Astrocyte (in vitro differentiated cells and primary cell): ENCODE measurements at regions not wholly inside any gene's neighbourhood (a gene's known extent, or its start where the extent isn't known, plus 50 kb on each side); places are given as distances from the start of the nearest gene placed in this dataset.

Experiments used
- DNase-seq: peaks from one replicate; pipeline ENCODE4 v3.0.0-alpha.2; 2010; ENCODE audit warnings: low read depth
- FAIRE-seq: peaks from 2 replicates; lab custom pipeline; 2011; peaks lifted over from hg19 to GRCh38; lab: Jason Lieb, UNC
- H2AFZ ChIP-seq: 2 replicates; pipeline ENCODE4 v1.6.0; 2012; ENCODE audit warnings: low read depth, low read length, inconsistent platforms
- H3K27ac ChIP-seq: 2 replicates; pipeline ENCODE4 v1.5.1; 2011; ENCODE audit warnings: low read depth, low read length, inconsistent platforms
- H3K27me3 ChIP-seq: 2 replicates; pipeline ENCODE4 v1.6.0; 2011; ENCODE audit warnings: low read length, inconsistent platforms; ENCODE audit not compliant: insufficient read depth
- H3K36me3 ChIP-seq: 2 replicates; pipeline ENCODE4 v1.5.1; 2011; ENCODE audit warnings: low read length, inconsistent platforms; ENCODE audit not compliant: insufficient read depth
- H3K4me1 ChIP-seq: 2 replicates; pipeline ENCODE4 v1.5.1; 2011; ENCODE audit warnings: low read length, inconsistent platforms; ENCODE audit not compliant: insufficient read depth
- H3K4me2 ChIP-seq: 2 replicates; pipeline ENCODE4 v1.6.0; 2012; ENCODE audit warnings: low read length, inconsistent platforms
- H3K4me3 ChIP-seq: 2 replicates; pipeline ENCODE4 v1.5.1; 2011; ENCODE audit warnings: low read depth, mild to moderate bottlenecking, low read length, inconsistent platforms; ENCODE audit not compliant: insufficient read depth
- H3K79me2 ChIP-seq: 2 replicates; pipeline ENCODE4 v1.6.0; 2012; ENCODE audit warnings: mild to moderate bottlenecking, low read length, inconsistent platforms; ENCODE audit not compliant: insufficient read depth
- H3K9ac ChIP-seq: 2 replicates; pipeline ENCODE4 v1.6.0; 2012; ENCODE audit warnings: mild to moderate bottlenecking, low read length, inconsistent platforms
- H3K9me3 ChIP-seq: 2 replicates; pipeline ENCODE4 v1.5.1; 2012; ENCODE audit warnings: low read depth, mild to moderate bottlenecking, low read length, inconsistent platforms; ENCODE audit not compliant: insufficient read depth
- H4K20me1 ChIP-seq: 2 replicates; pipeline ENCODE4 v1.6.0; 2012; ENCODE audit warnings: low read length, inconsistent platforms; ENCODE audit not compliant: insufficient read depth
- H3K27ac Mint-ChIP-seq: one replicate; pipeline ENCODE4 v1.8.0; 2021; ENCODE audit warnings: mild to moderate bottlenecking, mixed read lengths; ENCODE audit not compliant: unreplicated experiment
- H3K27me3 Mint-ChIP-seq: one replicate; pipeline ENCODE4 v1.8.0; 2021; ENCODE audit warnings: low read depth, mixed read lengths; ENCODE audit not compliant: unreplicated experiment
- H3K36me3 Mint-ChIP-seq: one replicate; pipeline ENCODE4 v1.8.0; 2021; ENCODE audit warnings: low read depth, mixed read lengths; ENCODE audit not compliant: unreplicated experiment
- H3K4me1 Mint-ChIP-seq: one replicate; pipeline ENCODE4 v1.8.0; 2021; ENCODE audit warnings: low read depth, mixed read lengths; ENCODE audit not compliant: unreplicated experiment
- H3K4me3 Mint-ChIP-seq: one replicate; pipeline ENCODE4 v1.8.0; 2021; ENCODE audit warnings: mild to moderate bottlenecking, moderate library complexity, mixed read lengths; ENCODE audit not compliant: unreplicated experiment
- H3K9me3 Mint-ChIP-seq: one replicate; pipeline ENCODE4 v1.8.0; 2021; ENCODE audit warnings: mild to moderate bottlenecking, mixed read lengths; ENCODE audit not compliant: unreplicated experiment
- CTCF ChIP-seq: IDR thresholded peaks from 2 replicates; pipeline ENCODE4 v1.5.1; 2011; ENCODE audit warnings: low read depth, mild to moderate bottlenecking, inconsistent platforms, low read length, moderate library complexity; ENCODE audit not compliant: insufficient read depth
- EZH2 ChIP-seq: IDR thresholded peaks from 2 replicates; pipeline ENCODE4 v1.6.1; 2012; ENCODE audit warnings: mild to moderate bottlenecking, low read length, inconsistent platforms; ENCODE audit not compliant: insufficient read depth

- no peak overlapping the region for H3K4me3 ChIP-seq
- no peak overlapping the region for H3K9ac ChIP-seq
- H3K27ac Mint-ChIP-seq: no peak overlapping the region
- H2AFZ ChIP-seq: no peak overlapping the region
- H3K27ac ChIP-seq: no peak overlapping the region
- H3K9me3 ChIP-seq: no peaks in the 10 kb centered on the region
- no peaks in the 10 kb centered on the region for H3K36me3 ChIP-seq
- TF ChIP-seq EZH2 (no peak), CTCF (no peak)
- no peaks in the 10 kb centered on the region for H3K36me3 Mint-ChIP-seq
- DNase-seq: no peak
- no peak for FAIRE-seq
- no peaks in the 10 kb centered on the region for H3K4me1 ChIP-seq
- H3K4me3 Mint-ChIP-seq: no peak overlapping the region
- no peak overlapping the region for H3K4me2 ChIP-seq
- H3K4me1 Mint-ChIP-seq: peaks cover 5% of the 10 kb centered on the region
- no peaks in the 10 kb centered on the region for H4K20me1 ChIP-seq
- H3K9me3 Mint-ChIP-seq: no peaks in the 10 kb centered on the region
- H3K27me3 Mint-ChIP-seq: no peaks in the 10 kb centered on the region
- no peaks in the 10 kb centered on the region for H3K79me2 ChIP-seq
- H3K27me3 ChIP-seq: no peaks in the 10 kb centered on the region
These were observed 213.8 kb downstream of the DSC3 start for GRCh38 chr18:30828700-30829099.

GRCh38 chr18:30819619-30820018 is 222.9 kb downstream of the DSC3 start:
- Histone ChIP-seq H3K36me3 (no peaks in the 10 kb centered on the region), H3K4me2 (no peak overlapping the region), H3K27me3 (no peaks in the 10 kb centered on the region), H3K4me1 (no peaks in the 10 kb centered on the region), H3K79me2 (no peaks in the 10 kb centered on the region), H4K20me1 (no peaks in the 10 kb centered on the region), H3K9ac (no peak overlapping the region), H3K27ac (no peak overlapping the region), H3K9me3 (no peaks in the 10 kb centered on the region), H2AFZ (no peak overlapping the region), H3K4me3 (no peak overlapping the region)
- FAIRE-seq (no peak), DNase-seq (no peak)
- no peaks in the 10 kb centered on the region for H3K4me1 Mint-ChIP-seq
- no peak for TF ChIP-seq EZH2
- no peak for TF ChIP-seq CTCF
- no peaks in the 10 kb centered on the region for H3K36me3 Mint-ChIP-seq
- no peaks in the 10 kb centered on the region for H3K27me3 Mint-ChIP-seq
- no peak overlapping the region for H3K27ac Mint-ChIP-seq
- no peak overlapping the region for H3K4me3 Mint-ChIP-seq
- no peaks in the 10 kb centered on the region for H3K9me3 Mint-ChIP-seq

- H3K36me3 ChIP-seq: no peaks in the 10 kb centered on the region
- H3K9ac ChIP-seq: no peak overlapping the region
- DNase-seq: no peak
- Mint-ChIP-seq H3K27ac (no peak overlapping the region), H3K27me3 (no peaks in the 10 kb centered on the region), H3K36me3 (no peaks in the 10 kb centered on the region), H3K4me3 (no peak overlapping the region), H3K4me1 (no peaks in the 10 kb centered on the region), H3K9me3 (no peaks in the 10 kb centered on the region)
- no peaks in the 10 kb centered on the region for H3K27me3 ChIP-seq
- H4K20me1 ChIP-seq: no peaks in the 10 kb centered on the region
- H3K9me3 ChIP-seq: no peaks in the 10 kb centered on the region
- H3K27ac ChIP-seq: no peak overlapping the region
- no peaks in the 10 kb centered on the region for H3K79me2 ChIP-seq
- H3K4me1 ChIP-seq: no peaks in the 10 kb centered on the region
- TF ChIP-seq CTCF: no peak
- TF ChIP-seq EZH2: no peak
- H3K4me3 ChIP-seq: no peak overlapping the region
- H3K4me2 ChIP-seq: no peak overlapping the region
- no peak overlapping the region for H2AFZ ChIP-seq
- FAIRE-seq: no peak
These were observed 228.1 kb downstream of the DSC3 start for GRCh38 chr18:30814446-30814845.
